Left lung (tissue), 4 donors: ENCODE measurements at regions not wholly inside any gene's neighbourhood (a gene's known extent, or its start where the extent isn't known, plus 50 kb on each side); places are given as distances from the start of the nearest gene placed in this dataset.
"Not testable (repeated sequence)": the region's sequence is repeated elsewhere in the genome, so short reads cannot be mapped to it uniquely, and the experiment has no call there.

Source experiments
- ATAC-seq: fragments of 200-7000 bp; cut with Tn5 transposase; one replicate; pipeline ENCODE4 v1.9.1; 2020; ENCODE audit warnings: moderate library complexity
- DNase-seq, 4 donors: peaks; one replicate each; pipeline ENCODE4 v3.0.0-alpha.2; 2013 to 2020
- H3K27ac ChIP-seq, 2 donors: fragments of 200-600 bp; sonication (generic) in 1 of 2; one replicate each; pipeline versions ENCODE4 v1.5.0 to v1.8.0; 2020 to 2021
- H3K27me3 ChIP-seq, 2 donors: fragments of 200-600 bp; sonication (generic) in 1 of 2; one replicate each; pipeline versions ENCODE4 v1.5.0 to v1.8.0; 2020 to 2021
- H3K36me3 ChIP-seq, 2 donors: fragments of 200-600 bp; sonication (generic) in 1 of 2; one replicate each; pipeline versions ENCODE4 v1.5.0 to v1.8.0; 2020 to 2021
- H3K4me1 ChIP-seq, 2 donors: fragments of 200-600 bp; one replicate each; pipeline ENCODE4 v1.8.0; 2021
- H3K4me3 ChIP-seq, 2 donors: fragments of 200-600 bp; sonication (generic) in 1 of 2; one replicate each; pipeline versions ENCODE4 v1.5.0 to v1.8.0; 2020 to 2021; ENCODE audit warnings: mild to moderate bottlenecking in 1 of 2
- H3K9me3 ChIP-seq, 2 donors: fragments of 200-600 bp; sonication (generic) in 1 of 2; one replicate each; pipeline versions ENCODE4 v1.5.0 to v1.8.0; 2020 to 2021
- intact Hi-C, 2 donors: fragments of 100-400 bp; cut with DNase I; formaldehyde crosslinking; loops; one replicate each; pipeline versions ENCODE4 v1.11.2 to v1.14.2; 2022
- TF ChIP-seq, protein P1 (sequence below), 2 donors: fragments of 200-600 bp; sonication (generic) in 1 of 2; IDR thresholded peaks; one replicate each; pipeline versions ENCODE4 v1.5.0 to v1.8.0; 2021; ENCODE audit warnings: antibody characterized with exemption in 2 of 2
- donor health status: DM: no; HTN: yes; CAD: no.
- donor health status: DM: no; HTN: no; CAD: no.

- TF ChIP-seq, protein P1, sequence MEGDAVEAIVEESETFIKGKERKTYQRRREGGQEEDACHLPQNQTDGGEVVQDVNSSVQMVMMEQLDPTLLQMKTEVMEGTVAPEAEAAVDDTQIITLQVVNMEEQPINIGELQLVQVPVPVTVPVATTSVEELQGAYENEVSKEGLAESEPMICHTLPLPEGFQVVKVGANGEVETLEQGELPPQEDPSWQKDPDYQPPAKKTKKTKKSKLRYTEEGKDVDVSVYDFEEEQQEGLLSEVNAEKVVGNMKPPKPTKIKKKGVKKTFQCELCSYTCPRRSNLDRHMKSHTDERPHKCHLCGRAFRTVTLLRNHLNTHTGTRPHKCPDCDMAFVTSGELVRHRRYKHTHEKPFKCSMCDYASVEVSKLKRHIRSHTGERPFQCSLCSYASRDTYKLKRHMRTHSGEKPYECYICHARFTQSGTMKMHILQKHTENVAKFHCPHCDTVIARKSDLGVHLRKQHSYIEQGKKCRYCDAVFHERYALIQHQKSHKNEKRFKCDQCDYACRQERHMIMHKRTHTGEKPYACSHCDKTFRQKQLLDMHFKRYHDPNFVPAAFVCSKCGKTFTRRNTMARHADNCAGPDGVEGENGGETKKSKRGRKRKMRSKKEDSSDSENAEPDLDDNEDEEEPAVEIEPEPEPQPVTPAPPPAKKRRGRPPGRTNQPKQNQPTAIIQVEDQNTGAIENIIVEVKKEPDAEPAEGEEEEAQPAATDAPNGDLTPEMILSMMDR (IDR thresholded peaks at IDR 0.05) = no peak
- Histone ChIP-seq H3K36me3 (no peaks in the 10 kb centered on the region), H3K4me1 (peaks cover 0 to 14% of the 10 kb centered on the region in 2 donors), H3K27ac (no peak overlapping the region), H3K4me3 (no peak overlapping the region), H3K9me3 (no peaks in the 10 kb centered on the region), H3K27me3 (no peaks in the 10 kb centered on the region)
- DNase-seq = no peak
- intact Hi-C loops = no loop called here
- ATAC-seq = no peak
These were observed 102.6 kb upstream of the IL12A start for GRCh38 chr3:159886050-159886449.

- ATAC-seq, H3K9me3 ChIP-seq, H3K27ac ChIP-seq, intact Hi-C loops, H3K27me3 ChIP-seq, DNase-seq, H3K36me3 ChIP-seq, H3K4me3 ChIP-seq: not testable (repeated sequence)
- peaks cover 0 to 14% of the 10 kb centered on the region in 2 donors for H3K4me1 ChIP-seq
These were observed 102.1 kb upstream of the IL12A start for GRCh38 chr3:159886530-159886929.

GRCh38 chr3:159887168-159887567 is 101.5 kb upstream of the IL12A start:
- Histone ChIP-seq H3K27me3 (no peaks in the 10 kb centered on the region), H3K27ac (no peak overlapping the region), H3K4me1 (peaks cover 0 to 14% of the 10 kb centered on the region in 2 donors), H3K4me3 (no peak overlapping the region), H3K36me3 (peaks cover 0 to 2% of the 10 kb centered on the region in 2 donors), H3K9me3 (no peaks in the 10 kb centered on the region)
- intact Hi-C loops = no loop called here
- TF ChIP-seq, protein P1 (IDR thresholded peaks at IDR 0.05) = no peak
- ATAC-seq (no peak), DNase-seq (peak in 1 of 4 donors; percentile 28)

- TF ChIP-seq, protein P1 (IDR thresholded peaks at IDR 0.05) = no peak
- H3K9me3 ChIP-seq = no peaks in the 10 kb centered on the region
- H3K4me3 ChIP-seq = no peak overlapping the region
- DNase-seq (no peak), ATAC-seq (no peak)
- peaks cover 0 to 11% of the 10 kb centered on the region in 2 donors for H3K4me1 ChIP-seq
- no peak overlapping the region for H3K27ac ChIP-seq
- no peaks in the 10 kb centered on the region for H3K27me3 ChIP-seq
- intact Hi-C loops = no loop called here
- peaks cover 0 to 7% of the 10 kb centered on the region in 2 donors for H3K36me3 ChIP-seq
These were observed 100.7 kb upstream of the IL12A start for GRCh38 chr3:159887911-159888310.

GRCh38 chr3:159892171-159892795 is 96.4 kb upstream of the IL12A start:
- H3K9me3 ChIP-seq = no peaks in the 10 kb centered on the region
- TF ChIP-seq, protein P1 (IDR thresholded peaks at IDR 0.05) = no peak
- H3K27me3 ChIP-seq = no peaks in the 10 kb centered on the region
- H3K4me3 ChIP-seq = no peak overlapping the region
- H3K27ac ChIP-seq = no peak overlapping the region
- peaks cover 0 to 3% of the 10 kb centered on the region in 2 donors for H3K4me1 ChIP-seq
- intact Hi-C loops = no loop called here
- peaks cover 0 to 7% of the 10 kb centered on the region in 2 donors for H3K36me3 ChIP-seq
- peak; percentile 74 for ATAC-seq
- no peak for DNase-seq

DNA sequence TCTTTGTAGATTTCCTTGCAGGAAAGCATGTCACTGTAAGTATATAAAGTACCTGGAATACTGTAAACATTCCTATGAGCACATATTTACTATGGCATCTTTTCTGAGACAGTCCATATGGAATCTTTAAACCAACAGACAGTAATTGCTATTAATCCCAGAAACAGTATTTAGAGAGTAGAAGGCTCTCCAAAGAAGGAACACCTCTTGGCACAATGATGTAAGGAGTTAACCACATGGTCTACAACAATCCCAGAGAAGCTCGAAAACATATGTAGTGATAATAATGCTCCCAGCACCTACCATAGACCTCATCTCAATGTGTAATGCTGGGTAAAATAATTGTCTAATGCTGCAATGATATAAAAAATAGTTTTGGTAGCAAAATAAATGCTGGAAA is 95.8 kb upstream of the IL12A start:
- H3K9me3 ChIP-seq = no peaks in the 10 kb centered on the region
- no peak overlapping the region for H3K4me3 ChIP-seq
- peaks cover 0 to 3% of the 10 kb centered on the region in 2 donors for H3K4me1 ChIP-seq
- no peak for DNase-seq
- TF ChIP-seq, protein P1 (IDR thresholded peaks at IDR 0.05) = no peak
- ATAC-seq = no peak
- H3K27me3 ChIP-seq = no peaks in the 10 kb centered on the region
- H3K36me3 ChIP-seq = peaks cover 0 to 7% of the 10 kb centered on the region in 2 donors
- H3K27ac ChIP-seq = no peak overlapping the region
- intact Hi-C loops = no loop called here
